GM13977 (cell line): ENCODE measurements at regions not wholly inside any gene's neighbourhood (a gene's known extent, or its start where the extent isn't known, plus 50 kb on each side); places are given as distances from the start of the nearest gene placed in this dataset.

Experiments used
- DNase-seq: peaks from one replicate; pipeline ENCODE4 v3.0.0; 2012; ENCODE audit warnings: low spot score
- CTCF ChIP-seq: IDR thresholded peaks from 2 replicates; pipeline ENCODE4 v1.5.1; 2012; ENCODE audit warnings: mild to moderate bottlenecking, control low read depth; ENCODE audit not compliant: insufficient read depth; ENCODE audit errors: extremely low read depth, missing control alignments
- in situ Hi-C: fragments of 300-500 bp; cut with MboI; formaldehyde crosslinking; loops from one replicate; pipeline ENCODE4 v1.12.0; 2022; ENCODE audit warnings: low sequenced_read_pairs, low pct_unique_long_range_greater_than_20kb, mixed read lengths, inconsistent platforms; ENCODE audit not compliant: unreplicated experiment

GRCh38 chrX:39928704-39929378, 168.9 kb downstream of the BCOR start:
- TF ChIP-seq CTCF: no peak
- in situ Hi-C loops: no loop called here
- no peak for DNase-seq

- in situ Hi-C loops: no loop called here
Measured at GRCh38 chrX:39929379-39930025, 168.3 kb downstream of the BCOR start.

GRCh38 chrX:39930786-39931528, 166.8 kb downstream of the BCOR start:
- no peak for TF ChIP-seq CTCF
- DNase-seq: no peak
- in situ Hi-C loops: no loop called here

More at GRCh38 chrX:39929379-39930025, 168.3 kb downstream of the BCOR start:
- DNase-seq: no peak
- TF ChIP-seq CTCF: no peak

- in situ Hi-C loops: no loop called here
- no peak for DNase-seq
- no peak for TF ChIP-seq CTCF
Measured at GRCh38 chrX:39931529-39932282, 166.1 kb downstream of the BCOR start.

- no peak for DNase-seq
- TF ChIP-seq CTCF: no peak
- in situ Hi-C loops: no loop called here
Measured at GRCh38 chrX:39935411-39936064, 162.2 kb downstream of the BCOR start.
